H1 (cell line): ENCODE measurements at regions not wholly inside any gene's neighbourhood (a gene's known extent, or its start where the extent isn't known, plus 50 kb on each side); places are given as distances from the start of the nearest gene placed in this dataset.

Experiments used
- CTCF ChIA-PET: fragments of 300-600 bp; sonication (Branson Sonifier 250); formaldehyde crosslinking; loops from one replicate; lab custom pipeline; 2021; ENCODE audit not compliant: partially characterized antibody; lab: Charles Lee
- POLR2A ChIA-PET: fragments of 300-600 bp; sonication (Branson Sonifier 250); formaldehyde crosslinking; loops from one replicate; lab custom pipeline; 2021; ENCODE audit warnings: inconsistent platforms; ENCODE audit not compliant: partially characterized antibody; lab: Charles Lee
- DNase-seq, 2 experiments: peaks; one replicate each; pipeline versions ENCODE4 v3.0.0 to v3.0.0-alpha.2; 2010 to 2022; ENCODE audit warnings: low spot score in 2 of 2, low read depth in 1 of 2, mixed read lengths in 1 of 2
- FAIRE-seq: peaks from 2 replicates; lab custom pipeline; 2011; peaks lifted over from hg19 to GRCh38; lab: Jason Lieb, UNC
- H2AFZ ChIP-seq: 2 replicates; pipeline ENCODE4 v1.8.1; 2012; ENCODE audit warnings: low read length, inconsistent platforms
- H2AK5ac ChIP-seq: 2 replicates; pipeline ENCODE4 v1.6.1; 2013; ENCODE audit warnings: low read depth, low read length
- H2BK120ac ChIP-seq: replicated peaks from 2 replicates; pipeline ENCODE3; 2013; ENCODE audit warnings: low read depth, low read length, inconsistent platforms
- H2BK12ac ChIP-seq: 2 replicates; pipeline ENCODE4 v1.6.1; 2013; ENCODE audit warnings: low read depth, low read length
- H2BK15ac ChIP-seq: 2 replicates; pipeline ENCODE4 v1.6.1; 2013; ENCODE audit warnings: low read length
- H2BK20ac ChIP-seq: 2 replicates; pipeline ENCODE4 v1.6.1; 2013; ENCODE audit warnings: low read length
- H2BK5ac ChIP-seq: 2 replicates; pipeline ENCODE4 v1.6.1; 2013; ENCODE audit warnings: low read depth, low read length
- H3K14ac ChIP-seq: 2 replicates; pipeline ENCODE4 v1.6.1; 2013; ENCODE audit warnings: inconsistent platforms; ENCODE audit not compliant: insufficient read length
- H3K18ac ChIP-seq: 2 replicates; pipeline ENCODE4 v1.6.1; 2013; ENCODE audit warnings: low read length; ENCODE audit errors: extremely low read depth
- H3K23ac ChIP-seq: 2 replicates; pipeline ENCODE4 v1.6.1; 2013; ENCODE audit warnings: inconsistent platforms; ENCODE audit not compliant: insufficient read length
- H3K23me2 ChIP-seq: 2 replicates; pipeline ENCODE4 v1.6.1; 2013; ENCODE audit warnings: low read depth, low read length
- H3K27ac ChIP-seq: 2 replicates; pipeline ENCODE4 v1.6.1; 2011; ENCODE audit warnings: low read depth, low read length, inconsistent platforms
- H3K27me3 ChIP-seq, 4 experiments: replicated peaks in 1 of 4; 1 replicate in 1 of 4; 2 replicates in 3 of 4; pipeline versions ENCODE4 v1.6.1 to v1.8.1; 2011 to 2013; ENCODE audit warnings: low read length in 3 of 4, mild to moderate bottlenecking in 3 of 4, inconsistent platforms in 2 of 4, mixed read lengths in 2 of 4, moderate library complexity in 1 of 4; ENCODE audit not compliant: control insufficient read depth in 3 of 4, insufficient read depth in 3 of 4; ENCODE audit errors: extremely low read depth in 1 of 4
- H3K36me3 ChIP-seq, 4 experiments: 2 replicates each; pipeline versions ENCODE4 v1.6.1 to v1.8.1; 2011 to 2013; ENCODE audit warnings: mild to moderate bottlenecking in 4 of 4, low read length in 3 of 4, moderate library complexity in 2 of 4, control low read depth in 1 of 4, inconsistent platforms in 1 of 4; ENCODE audit not compliant: insufficient read depth in 4 of 4, control insufficient read depth in 2 of 4
- H3K4ac ChIP-seq: replicated peaks from 2 replicates; pipeline ENCODE3; 2013; ENCODE audit warnings: low read length, low read depth, mixed read lengths, inconsistent platforms; ENCODE audit not compliant: insufficient read length
- H3K4me1 ChIP-seq, 4 experiments: replicated peaks in 1 of 4; 1 replicate in 1 of 4; 2 replicates in 3 of 4; pipeline versions ENCODE4 v1.6.1 to v1.8.1; 2011 to 2013; ENCODE audit warnings: low read length in 3 of 4, inconsistent platforms in 2 of 4, mixed read lengths in 1 of 4; ENCODE audit not compliant: insufficient read depth in 4 of 4, control insufficient read depth in 3 of 4
- H3K4me2 ChIP-seq, 2 experiments: 2 replicates each; pipeline versions ENCODE4 v1.6.1 to v1.8.1; 2011 to 2013; ENCODE audit warnings: low read depth in 2 of 2, low read length in 2 of 2, control low read depth in 1 of 2, inconsistent platforms in 1 of 2, mild to moderate bottlenecking in 1 of 2; ENCODE audit not compliant: insufficient read depth in 1 of 2
- H3K4me3 ChIP-seq, 4 experiments: fragments of 200-600, 300-600 bp in 1 of 4; sonication (generic), shearing (Covaris generic), sonication (Bioruptor Twin) in 1 of 4; 2 replicates each; pipeline versions ENCODE4 v1.5.1 to v1.8.1; 2011 to 2016; ENCODE audit warnings: low read length in 4 of 4, low read depth in 3 of 4, control low read depth in 2 of 4, inconsistent platforms in 2 of 4, mild to moderate bottlenecking in 2 of 4, mixed read lengths in 1 of 4, moderate library complexity in 1 of 4; ENCODE audit not compliant: insufficient read depth in 2 of 4; ENCODE audit errors: extremely low read depth in 1 of 4
- H3K56ac ChIP-seq: replicated peaks from 2 replicates; pipeline ENCODE3; 2013; ENCODE audit warnings: low read depth, mild to moderate bottlenecking, mixed read lengths, low read length, inconsistent platforms; ENCODE audit not compliant: insufficient read length
- H3K79me1 ChIP-seq: 2 replicates; pipeline ENCODE4 v1.6.1; 2013; ENCODE audit warnings: low read depth, low read length, control low read depth
- H3K79me2 ChIP-seq, 2 experiments: 2 replicates each; pipeline versions ENCODE4 v1.6.1 to v1.8.1; 2012 to 2013; ENCODE audit warnings: low read length in 2 of 2, mild to moderate bottlenecking in 2 of 2, inconsistent platforms in 1 of 2; ENCODE audit not compliant: insufficient read depth in 2 of 2, control insufficient read depth in 1 of 2
- H3K9ac ChIP-seq, 4 experiments: replicated peaks in 1 of 4; 1 replicate in 1 of 4; 2 replicates in 3 of 4; pipeline versions ENCODE4 v1.6.1 to v1.8.1; 2011 to 2013; ENCODE audit warnings: low read depth in 3 of 4, low read length in 3 of 4, control low read depth in 2 of 4, mild to moderate bottlenecking in 2 of 4, moderate library complexity in 2 of 4, inconsistent platforms in 1 of 4; ENCODE audit errors: extremely low read depth in 1 of 4
- H3K9me3 ChIP-seq, 2 experiments: 2 replicates each; pipeline versions ENCODE4 v1.6.1 to v1.8.1; 2012 to 2013; ENCODE audit warnings: mild to moderate bottlenecking in 2 of 2, moderate library complexity in 2 of 2, control low read depth in 1 of 2, inconsistent platforms in 1 of 2, low read depth in 1 of 2, low read length in 1 of 2, mixed read lengths in 1 of 2; ENCODE audit not compliant: insufficient read depth in 2 of 2
- H4K20me1 ChIP-seq, 2 experiments: replicated peaks in 1 of 2; 2 replicates each; pipeline versions ENCODE3 to v1.8.1; 2011 to 2013; ENCODE audit warnings: inconsistent platforms in 2 of 2, low read length in 2 of 2, mild to moderate bottlenecking in 1 of 2; ENCODE audit not compliant: insufficient read depth in 2 of 2, control insufficient read depth in 1 of 2
- H4K5ac ChIP-seq: 2 replicates; pipeline ENCODE4 v1.6.1; 2013; ENCODE audit warnings: low read length, low read depth, mixed read lengths, inconsistent platforms; ENCODE audit not compliant: insufficient read length
- H4K8ac ChIP-seq: 2 replicates; pipeline ENCODE4 v1.8.0; 2013; ENCODE audit warnings: mild to moderate bottlenecking, moderate library complexity, low read length, inconsistent platforms; ENCODE audit not compliant: insufficient read depth; ENCODE audit errors: extremely low read depth
- H4K91ac ChIP-seq: replicated peaks from 2 replicates; pipeline ENCODE3; 2013; ENCODE audit warnings: low read length, mixed read lengths, inconsistent platforms; ENCODE audit not compliant: insufficient read length
- ATF3 ChIP-seq: IDR thresholded peaks from 2 replicates; pipeline ENCODE4 v1.6.1; 2011; ENCODE audit warnings: low read depth, mild to moderate bottlenecking, low read length; ENCODE audit not compliant: insufficient read depth
- BRCA1 ChIP-seq: IDR thresholded peaks from 2 replicates; pipeline ENCODE4 v1.6.1; 2012; ENCODE audit warnings: low read depth, low read length, improper control_type of control experiment
- HDAC6 ChIP-seq: IDR thresholded peaks from one replicate; pipeline ENCODE4 v1.7.1; 2012; ENCODE audit warnings: low read depth, mild to moderate bottlenecking, inconsistent platforms, low read length, moderate library complexity
- RBBP5 ChIP-seq: IDR thresholded peaks from 2 replicates; pipeline ENCODE4 v1.7.1; 2012; ENCODE audit warnings: low read depth, mild to moderate bottlenecking, inconsistent platforms, low read length, moderate library complexity, borderline replicate concordance
- RFX5 ChIP-seq: IDR thresholded peaks from 2 replicates; pipeline ENCODE4 v1.6.1; 2011; ENCODE audit warnings: low read depth, low read length, improper control_type of control experiment, borderline replicate concordance
- RNF2 ChIP-seq: fragments of 200-900, 300-1000 bp; sonication (generic); IDR thresholded peaks from 2 replicates; pipeline ENCODE4 v1.7.1; 2016; ENCODE audit warnings: borderline replicate concordance, low read depth, mild to moderate bottlenecking, antibody characterized with exemption, low read length; ENCODE audit not compliant: poor library complexity, severe bottlenecking; ENCODE audit errors: missing control alignments
- SAP30 ChIP-seq: fragments of 300-600 bp; sonication (generic); IDR thresholded peaks from 2 replicates; pipeline ENCODE4 v1.7.1; 2012; ENCODE audit warnings: low read length, moderate library complexity, mild to moderate bottlenecking, inconsistent platforms; ENCODE audit not compliant: insufficient read depth, insufficient replicate concordance
- SP1 ChIP-seq: IDR thresholded peaks from 2 replicates; pipeline ENCODE4 v1.6.1; 2011; ENCODE audit warnings: low read depth, low read length
- SUZ12 ChIP-seq: fragments of 200-600 bp; sonication (generic); IDR thresholded peaks from 2 replicates; pipeline ENCODE4 v1.6.1; 2012; ENCODE audit warnings: mild to moderate bottlenecking, inconsistent platforms, low read length, moderate library complexity, mixed read lengths
- TAF1 ChIP-seq: IDR thresholded peaks from 2 replicates; pipeline ENCODE4 v1.6.1; 2011; ENCODE audit warnings: mild to moderate bottlenecking, low read depth, low read length
- TBP ChIP-seq: IDR thresholded peaks from 2 replicates; pipeline ENCODE4 v1.6.1; 2011; ENCODE audit warnings: low read depth, low read length, improper control_type of control experiment
- WGBS, 2 experiments: shearing (Covaris generic) in 1 of 2; methylation state at CpG; one replicate each; pipeline versions ENCODE4 v1.1.6 to v1.1.7; 2013 to 2015; ENCODE audit warnings: low lambda C conversion rate in 2 of 2, mixed read lengths in 2 of 2, inconsistent platforms in 1 of 2, low coverage in 1 of 2, missing lambda C conversion rate in 1 of 2; ENCODE audit not compliant: insufficient replicate concordance in 2 of 2, insufficient coverage in 1 of 2, insufficient read length in 1 of 2; ENCODE audit errors: extremely low coverage in 1 of 2, missing lambda C conversion rate in 1 of 2; 5-methylcytosine and 5-hydroxymethylcytosine counted together
- TF ChIP-seq, protein P1 (sequence below): IDR thresholded peaks from 2 replicates; pipeline ENCODE4 v1.6.1; 2012; ENCODE audit warnings: low read length, inconsistent platforms

DNA sequence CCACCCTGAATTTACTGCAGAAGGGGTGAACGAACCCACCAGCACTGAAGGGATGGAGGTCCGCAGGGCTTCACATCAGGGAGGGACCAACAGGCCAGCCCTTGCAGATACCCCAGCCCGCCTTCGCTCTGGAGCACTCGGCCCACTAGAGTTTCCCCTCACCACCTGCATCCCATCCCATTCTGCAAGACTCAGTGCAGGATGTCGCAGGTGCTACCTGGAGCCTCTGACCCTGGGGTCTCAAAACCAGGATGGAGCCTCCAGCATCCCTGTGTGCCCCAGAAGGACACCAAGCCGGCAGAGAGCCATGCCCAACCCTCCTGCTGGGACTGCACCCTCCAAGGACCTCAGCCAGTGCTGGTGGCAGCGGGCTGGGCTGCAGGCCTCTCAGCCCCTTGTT, 57.6 kb upstream of the ADRA2C start:
- no peak overlapping the region for H3K56ac ChIP-seq
- H3K27me3 ChIP-seq, result no peaks in the 10 kb centered on the region; a peak in 2 of 7 replicates
- H3K4me1 ChIP-seq, result peaks cover 0 to 7% (median 5%) of the 10 kb centered on the region in 4 experiments; a peak in 5 of 7 replicates
- H3K9ac ChIP-seq, result no peak overlapping the region
- no peak overlapping the region for H3K4me3 ChIP-seq
- no peaks in the 10 kb centered on the region for H3K36me3 ChIP-seq
- 83% methylated on average over 8 of the region's 8 CpGs; no CpG with 5 or more reads in 1 of the 2 experiments for WGBS, 2 experiments
- no peak overlapping the region for H4K5ac ChIP-seq
- H2BK5ac ChIP-seq, result no peak overlapping the region
- H3K14ac ChIP-seq, result no peak overlapping the region
- H3K4ac ChIP-seq, result no peak overlapping the region
- H2BK12ac ChIP-seq, result no peak overlapping the region
- no peak overlapping the region for H3K4me2 ChIP-seq
- no peaks in the 10 kb centered on the region for H3K23me2 ChIP-seq
- no peak overlapping the region for H3K23ac ChIP-seq
- H4K91ac ChIP-seq, result no peak overlapping the region
- no peaks in the 10 kb centered on the region for H3K79me1 ChIP-seq
- no peaks in the 10 kb centered on the region for H3K9me3 ChIP-seq
- H2BK120ac ChIP-seq, result no peak overlapping the region
- H3K18ac ChIP-seq, result no peak overlapping the region
- H2AFZ ChIP-seq, result no peak overlapping the region
- no peak overlapping the region for H4K8ac ChIP-seq
- DNase-seq, result no peak
- FAIRE-seq, result no peak
- POLR2A ChIA-PET, result no interaction called here
- H2BK20ac ChIP-seq, result no peak overlapping the region
- H2AK5ac ChIP-seq, result no peak overlapping the region
- H2BK15ac ChIP-seq, result no peak overlapping the region
- H4K20me1 ChIP-seq, result no peaks in the 10 kb centered on the region
- CTCF ChIA-PET, result interaction anchor here (0.6 to 3.1 kb wide), 3 partner anchors 20 to 99 kb away, joined by 3 to 7 read pairs (median 3); no protein-coding TSS in a partner anchor
- H3K27ac ChIP-seq, result no peak overlapping the region
- H3K79me2 ChIP-seq, result no peaks in the 10 kb centered on the region
- no peak for TF ChIP-seq SUZ12
- no peak for TF ChIP-seq BRCA1
- no peak for TF ChIP-seq SP1
- TF ChIP-seq RFX5, result no peak
- TF ChIP-seq ATF3, result no peak
- no peak for TF ChIP-seq HDAC6
- TF ChIP-seq RBBP5, result no peak
- TF ChIP-seq SAP30, result no peak
- no peak for TF ChIP-seq TAF1
- TF ChIP-seq, protein P1, sequence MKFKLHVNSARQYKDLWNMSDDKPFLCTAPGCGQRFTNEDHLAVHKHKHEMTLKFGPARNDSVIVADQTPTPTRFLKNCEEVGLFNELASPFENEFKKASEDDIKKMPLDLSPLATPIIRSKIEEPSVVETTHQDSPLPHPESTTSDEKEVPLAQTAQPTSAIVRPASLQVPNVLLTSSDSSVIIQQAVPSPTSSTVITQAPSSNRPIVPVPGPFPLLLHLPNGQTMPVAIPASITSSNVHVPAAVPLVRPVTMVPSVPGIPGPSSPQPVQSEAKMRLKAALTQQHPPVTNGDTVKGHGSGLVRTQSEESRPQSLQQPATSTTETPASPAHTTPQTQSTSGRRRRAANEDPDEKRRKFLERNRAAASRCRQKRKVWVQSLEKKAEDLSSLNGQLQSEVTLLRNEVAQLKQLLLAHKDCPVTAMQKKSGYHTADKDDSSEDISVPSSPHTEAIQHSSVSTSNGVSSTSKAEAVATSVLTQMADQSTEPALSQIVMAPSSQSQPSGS, result no peak
- no peak for TF ChIP-seq RNF2
- no peak for TF ChIP-seq TBP
